Loucy (cell line): ENCODE measurements at regions not wholly inside any gene's neighbourhood (a gene's known extent, or its start where the extent isn't known, plus 50 kb on each side); places are given as distances from the start of the nearest gene placed in this dataset.

ENCODE experiments used
- EZH2phosphoT487 ChIP-seq: fragments of 200-600 bp; IDR thresholded peaks from 2 replicates; pipeline ENCODE4 v1.6.1; 2018; ENCODE audit warnings: antibody characterized with exemption, mild to moderate bottlenecking, moderate library complexity, borderline replicate concordance
- TF ChIP-seq, protein P1 (sequence below): fragments of 200-600 bp; sonication (generic); conservative IDR thresholded peaks from 2 replicates; pipeline ENCODE4 v1.5.1; 2014; ENCODE audit warnings: mild to moderate bottlenecking, antibody characterized with exemption, low read length

DNA sequence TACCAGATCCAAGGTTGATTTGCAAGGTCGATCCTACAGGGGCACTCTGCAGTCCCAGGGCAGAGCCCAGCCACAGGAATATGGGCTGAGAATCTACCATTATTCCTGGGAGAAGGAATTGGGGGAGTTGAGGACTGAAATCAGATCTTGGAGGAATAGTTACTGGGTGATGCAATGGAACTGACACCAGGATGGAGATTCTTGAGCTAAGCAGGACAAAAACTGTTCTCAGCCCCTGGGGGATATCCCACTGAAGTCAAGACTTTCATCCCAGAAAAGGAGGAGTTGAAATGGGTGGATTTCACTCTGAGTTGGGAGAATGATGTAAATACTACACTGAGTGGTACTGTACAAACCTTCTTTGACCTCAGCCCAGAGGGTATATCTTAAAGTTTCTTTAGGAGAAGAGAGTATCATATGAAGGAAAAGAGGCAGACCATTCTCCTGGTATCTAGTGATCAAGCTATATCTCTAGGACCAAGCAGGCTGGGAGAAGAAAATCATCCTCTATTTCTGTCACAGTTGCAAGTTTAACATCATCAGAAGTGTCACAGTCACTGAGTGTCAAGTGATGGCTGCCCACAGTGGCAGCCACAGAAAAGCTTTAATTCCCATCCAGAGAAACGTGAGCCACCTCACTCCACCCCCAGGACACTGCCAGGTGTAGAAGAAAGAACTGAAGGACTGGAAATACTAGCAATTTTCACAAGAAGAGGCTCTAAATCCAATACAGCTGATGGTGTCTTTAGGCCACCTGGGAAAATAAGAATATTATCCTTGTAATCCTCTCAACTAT, 181.9 kb downstream of the NUAK1 start:
- TF ChIP-seq, protein P1, sequence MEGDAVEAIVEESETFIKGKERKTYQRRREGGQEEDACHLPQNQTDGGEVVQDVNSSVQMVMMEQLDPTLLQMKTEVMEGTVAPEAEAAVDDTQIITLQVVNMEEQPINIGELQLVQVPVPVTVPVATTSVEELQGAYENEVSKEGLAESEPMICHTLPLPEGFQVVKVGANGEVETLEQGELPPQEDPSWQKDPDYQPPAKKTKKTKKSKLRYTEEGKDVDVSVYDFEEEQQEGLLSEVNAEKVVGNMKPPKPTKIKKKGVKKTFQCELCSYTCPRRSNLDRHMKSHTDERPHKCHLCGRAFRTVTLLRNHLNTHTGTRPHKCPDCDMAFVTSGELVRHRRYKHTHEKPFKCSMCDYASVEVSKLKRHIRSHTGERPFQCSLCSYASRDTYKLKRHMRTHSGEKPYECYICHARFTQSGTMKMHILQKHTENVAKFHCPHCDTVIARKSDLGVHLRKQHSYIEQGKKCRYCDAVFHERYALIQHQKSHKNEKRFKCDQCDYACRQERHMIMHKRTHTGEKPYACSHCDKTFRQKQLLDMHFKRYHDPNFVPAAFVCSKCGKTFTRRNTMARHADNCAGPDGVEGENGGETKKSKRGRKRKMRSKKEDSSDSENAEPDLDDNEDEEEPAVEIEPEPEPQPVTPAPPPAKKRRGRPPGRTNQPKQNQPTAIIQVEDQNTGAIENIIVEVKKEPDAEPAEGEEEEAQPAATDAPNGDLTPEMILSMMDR, result no peak
- no peak for TF ChIP-seq EZH2phosphoT487
